ENCODE measurements at regions not wholly inside any gene's neighbourhood (a gene's known extent, or its start where the extent isn't known, plus 50 kb on each side); places are given as distances from the start of the nearest gene placed in this dataset.

- TF ChIP-seq, protein P1, sequence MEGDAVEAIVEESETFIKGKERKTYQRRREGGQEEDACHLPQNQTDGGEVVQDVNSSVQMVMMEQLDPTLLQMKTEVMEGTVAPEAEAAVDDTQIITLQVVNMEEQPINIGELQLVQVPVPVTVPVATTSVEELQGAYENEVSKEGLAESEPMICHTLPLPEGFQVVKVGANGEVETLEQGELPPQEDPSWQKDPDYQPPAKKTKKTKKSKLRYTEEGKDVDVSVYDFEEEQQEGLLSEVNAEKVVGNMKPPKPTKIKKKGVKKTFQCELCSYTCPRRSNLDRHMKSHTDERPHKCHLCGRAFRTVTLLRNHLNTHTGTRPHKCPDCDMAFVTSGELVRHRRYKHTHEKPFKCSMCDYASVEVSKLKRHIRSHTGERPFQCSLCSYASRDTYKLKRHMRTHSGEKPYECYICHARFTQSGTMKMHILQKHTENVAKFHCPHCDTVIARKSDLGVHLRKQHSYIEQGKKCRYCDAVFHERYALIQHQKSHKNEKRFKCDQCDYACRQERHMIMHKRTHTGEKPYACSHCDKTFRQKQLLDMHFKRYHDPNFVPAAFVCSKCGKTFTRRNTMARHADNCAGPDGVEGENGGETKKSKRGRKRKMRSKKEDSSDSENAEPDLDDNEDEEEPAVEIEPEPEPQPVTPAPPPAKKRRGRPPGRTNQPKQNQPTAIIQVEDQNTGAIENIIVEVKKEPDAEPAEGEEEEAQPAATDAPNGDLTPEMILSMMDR (IDR thresholded peaks at IDR 0.05; ENCODE audit: control extremely low read depth in 1 of 3, insufficient read depth in 1 of 3, low read depth in 1 of 3, low read length in 3 of 3): no peak
- TF ChIP-seq TEAD4 (IDR thresholded peaks at IDR 0.05; ENCODE audit: low read depth, low read length): no peak
- TF ChIP-seq, protein P2, sequence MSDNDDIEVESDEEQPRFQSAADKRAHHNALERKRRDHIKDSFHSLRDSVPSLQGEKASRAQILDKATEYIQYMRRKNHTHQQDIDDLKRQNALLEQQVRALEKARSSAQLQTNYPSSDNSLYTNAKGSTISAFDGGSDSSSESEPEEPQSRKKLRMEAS (IDR thresholded peaks at IDR 0.05): no peak
These were observed 405.5 kb downstream of the UTRN start for GRCh38 chr6:144690666-144691065.

Measured in H1 (cell line).